ENCODE measurements at regions not wholly inside any gene's neighbourhood (a gene's known extent, or its start where the extent isn't known, plus 50 kb on each side); places are given as distances from the start of the nearest gene placed in this dataset.

DNA sequence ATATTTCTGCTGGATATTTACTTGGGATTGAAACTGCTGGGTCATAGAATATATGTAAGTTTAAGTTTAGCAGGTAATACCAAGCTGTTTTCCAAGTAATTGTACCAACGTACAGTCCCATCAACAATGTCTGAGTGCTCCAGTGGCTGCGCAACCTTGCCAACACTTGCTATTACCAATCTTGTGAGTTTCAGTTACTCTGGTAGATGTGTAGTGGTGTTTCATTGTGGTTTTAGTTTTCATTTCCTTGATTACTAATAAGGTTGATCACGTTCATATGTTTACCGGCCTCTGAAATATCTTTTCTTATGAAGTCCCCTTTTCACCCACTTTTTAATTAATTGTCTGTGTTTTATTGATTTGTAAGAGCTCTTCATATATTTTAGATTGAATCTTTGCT, 370.6 kb upstream of the CADM1 start:
- no peak overlapping the region for H3K4me3 ChIP-seq
- no peaks in the 10 kb centered on the region for H3K9me3 ChIP-seq
- no peaks in the 10 kb centered on the region for H3K4me1 ChIP-seq (replicated peaks)
- H3K36me3 ChIP-seq = no peaks in the 10 kb centered on the region
- intact Hi-C loops (cut with DNase I) = no loop called here
- WGBS = 93% methylated on average over 4 of the region's 4 CpGs
- TF ChIP-seq, protein P1, sequence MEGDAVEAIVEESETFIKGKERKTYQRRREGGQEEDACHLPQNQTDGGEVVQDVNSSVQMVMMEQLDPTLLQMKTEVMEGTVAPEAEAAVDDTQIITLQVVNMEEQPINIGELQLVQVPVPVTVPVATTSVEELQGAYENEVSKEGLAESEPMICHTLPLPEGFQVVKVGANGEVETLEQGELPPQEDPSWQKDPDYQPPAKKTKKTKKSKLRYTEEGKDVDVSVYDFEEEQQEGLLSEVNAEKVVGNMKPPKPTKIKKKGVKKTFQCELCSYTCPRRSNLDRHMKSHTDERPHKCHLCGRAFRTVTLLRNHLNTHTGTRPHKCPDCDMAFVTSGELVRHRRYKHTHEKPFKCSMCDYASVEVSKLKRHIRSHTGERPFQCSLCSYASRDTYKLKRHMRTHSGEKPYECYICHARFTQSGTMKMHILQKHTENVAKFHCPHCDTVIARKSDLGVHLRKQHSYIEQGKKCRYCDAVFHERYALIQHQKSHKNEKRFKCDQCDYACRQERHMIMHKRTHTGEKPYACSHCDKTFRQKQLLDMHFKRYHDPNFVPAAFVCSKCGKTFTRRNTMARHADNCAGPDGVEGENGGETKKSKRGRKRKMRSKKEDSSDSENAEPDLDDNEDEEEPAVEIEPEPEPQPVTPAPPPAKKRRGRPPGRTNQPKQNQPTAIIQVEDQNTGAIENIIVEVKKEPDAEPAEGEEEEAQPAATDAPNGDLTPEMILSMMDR (IDR thresholded peaks at IDR 0.05) = no peak
- TF ChIP-seq POLR2AphosphoS5 (IDR thresholded peaks at IDR 0.05) = no peak
- H3K27ac ChIP-seq = no peak overlapping the region
- DNase-seq (ENCODE audit: low spot score) = no peak
- no peaks in the 10 kb centered on the region for H3K27me3 ChIP-seq (replicated peaks; ENCODE audit: insufficient read depth)

DNA sequence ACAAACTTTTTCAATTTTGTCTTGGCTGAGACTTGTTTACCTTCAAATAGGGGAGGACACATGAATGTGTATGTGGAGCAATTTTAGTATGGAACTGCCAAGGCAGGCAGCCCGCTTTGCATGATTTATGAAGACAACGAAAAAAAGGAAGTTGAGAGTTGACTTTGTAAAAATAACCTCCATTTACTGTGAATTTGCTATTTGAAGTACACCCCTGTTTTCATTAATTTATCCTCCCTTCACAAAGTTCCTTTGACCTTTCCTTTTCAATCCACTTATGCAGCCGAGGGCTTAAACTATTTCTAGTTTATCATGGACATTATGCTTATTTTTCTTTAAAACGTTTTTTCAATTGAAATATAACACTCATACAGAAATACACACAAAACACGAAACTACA, 369.6 kb upstream of the CADM1 start:
- 26% methylated on average over 5 of the region's 5 CpGs for WGBS
- Histone ChIP-seq H3K4me3 (no peak overlapping the region), H3K27me3 (replicated peaks; ENCODE audit: insufficient read depth) (no peaks in the 10 kb centered on the region), H3K4me1 (replicated peaks) (no peaks in the 10 kb centered on the region), H3K27ac (no peak overlapping the region), H3K9me3 (no peaks in the 10 kb centered on the region), H3K36me3 (no peaks in the 10 kb centered on the region)
- no peak for TF ChIP-seq POLR2AphosphoS5 (IDR thresholded peaks at IDR 0.05)
- TF ChIP-seq POLR2A (IDR thresholded peaks at IDR 0.05) = no peak
- TF ChIP-seq, protein P1 (IDR thresholded peaks at IDR 0.05) = no peak
- intact Hi-C loops (cut with DNase I) = no loop called here
- DNase-seq (ENCODE audit: low spot score) = no peak

DNA sequence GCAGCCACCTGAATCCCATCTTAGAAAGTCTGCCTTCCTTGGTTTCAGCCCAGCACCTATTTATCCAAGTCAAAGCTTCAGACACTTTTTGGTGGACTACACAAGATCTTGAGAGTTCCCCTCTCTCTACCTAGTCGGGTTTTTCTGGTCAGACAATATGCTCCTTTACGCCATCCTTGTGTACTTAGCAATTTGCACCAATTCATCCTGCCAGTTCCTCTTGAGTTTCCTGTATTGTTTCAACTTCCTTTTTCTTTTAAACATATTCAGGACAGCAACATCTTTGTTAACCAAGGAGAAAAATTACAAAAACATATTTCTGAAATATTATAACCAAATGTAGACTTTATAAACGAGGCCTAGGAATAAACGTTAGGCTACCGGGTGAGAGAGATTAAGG, 368.2 kb upstream of the CADM1 start:
- WGBS = 64% methylated on average over 5 of the region's 5 CpGs

DNA sequence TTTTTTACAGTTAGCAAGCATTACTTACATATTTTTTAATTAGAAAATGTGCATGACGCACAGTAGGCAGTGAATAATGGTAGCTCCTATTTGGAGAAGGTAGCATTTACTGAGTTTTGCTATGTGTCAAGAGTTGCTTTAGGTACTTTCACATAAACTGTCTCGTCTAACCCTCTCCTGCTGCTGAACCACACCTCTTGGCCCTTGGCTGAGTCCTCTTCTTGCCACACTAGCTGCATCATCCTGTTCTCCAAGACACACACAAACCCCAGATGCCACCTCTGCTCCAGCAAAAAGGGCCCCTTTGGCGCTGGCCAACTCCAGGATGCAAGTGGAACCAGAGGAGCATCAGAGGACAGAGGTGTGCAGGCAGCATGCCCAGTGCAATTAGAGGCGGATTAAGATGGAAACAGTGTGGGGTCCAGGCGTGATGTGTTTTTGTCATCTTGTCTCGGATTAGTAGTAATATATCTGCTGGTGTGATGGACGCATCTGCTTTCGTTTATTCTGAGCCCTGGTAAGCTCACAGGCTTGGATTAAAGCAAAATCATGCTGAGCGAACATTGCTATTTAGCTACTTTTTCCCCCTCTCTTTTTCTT, 367.0 kb upstream of the CADM1 start:
- WGBS = 95% methylated on average over 9 of the region's 9 CpGs
- Histone ChIP-seq H3K9me3 (no peaks in the 10 kb centered on the region), H3K36me3 (no peaks in the 10 kb centered on the region), H3K4me1 (replicated peaks) (no peaks in the 10 kb centered on the region), H3K27me3 (replicated peaks; ENCODE audit: insufficient read depth) (no peaks in the 10 kb centered on the region), H3K4me3 (no peak overlapping the region), H3K27ac (no peak overlapping the region)
- intact Hi-C loops (cut with DNase I) = no loop called here
- TF ChIP-seq, protein P1 (IDR thresholded peaks at IDR 0.05) = no peak
- TF ChIP-seq POLR2AphosphoS5 (IDR thresholded peaks at IDR 0.05) (no peak), POLR2A (IDR thresholded peaks at IDR 0.05) (no peak)
- DNase-seq (ENCODE audit: low spot score) = no peak

More for the DNA sequence above, 368.2 kb upstream of the CADM1 start:
- Histone ChIP-seq H3K36me3 (no peaks in the 10 kb centered on the region), H3K27me3 (replicated peaks; ENCODE audit: insufficient read depth) (no peaks in the 10 kb centered on the region), H3K4me3 (no peak overlapping the region), H3K4me1 (replicated peaks) (no peaks in the 10 kb centered on the region), H3K27ac (no peak overlapping the region), H3K9me3 (no peaks in the 10 kb centered on the region)
- intact Hi-C loops (cut with DNase I) = no loop called here
- TF ChIP-seq POLR2A (IDR thresholded peaks at IDR 0.05) = no peak
- DNase-seq (ENCODE audit: low spot score) = no peak

DNA sequence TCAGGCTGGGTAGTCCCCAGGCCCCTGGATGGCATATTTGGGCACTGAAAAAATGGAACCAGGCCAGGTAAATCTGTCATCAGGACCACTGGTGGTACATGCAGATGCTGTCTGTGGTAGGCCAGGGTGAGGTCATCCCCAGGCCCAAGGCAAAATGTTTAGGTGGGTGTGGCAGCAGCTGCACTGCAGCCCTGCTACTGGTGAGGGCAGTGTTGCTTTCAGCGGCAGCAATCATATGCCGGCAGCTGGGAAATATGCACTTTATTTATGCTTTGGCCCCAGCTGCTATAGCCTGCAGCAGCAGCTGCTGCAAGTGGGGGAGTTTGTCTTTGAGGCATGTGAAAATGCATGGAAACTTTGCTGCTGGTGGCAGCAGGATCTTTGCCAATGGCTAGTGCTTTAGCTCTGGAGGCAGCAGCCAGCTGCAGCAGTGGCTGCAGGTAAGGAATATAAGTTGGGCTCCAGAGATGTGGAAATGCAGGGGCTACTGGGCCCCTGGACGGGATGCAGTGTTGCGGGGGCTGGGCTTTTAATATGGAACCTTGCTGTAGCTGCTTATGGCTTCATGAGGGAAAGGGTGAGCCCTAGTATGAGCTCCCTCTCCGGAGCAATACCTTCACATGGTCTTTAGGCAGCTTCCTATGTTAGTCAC, 365.7 kb upstream of the CADM1 start:
- Histone ChIP-seq H3K9me3 (no peaks in the 10 kb centered on the region), H3K27ac (no peak overlapping the region), H3K4me1 (replicated peaks) (no peaks in the 10 kb centered on the region), H3K4me3 (no peak overlapping the region), H3K27me3 (replicated peaks; ENCODE audit: insufficient read depth) (no peaks in the 10 kb centered on the region), H3K36me3 (no peaks in the 10 kb centered on the region)
- DNase-seq (ENCODE audit: low spot score) = no peak
- intact Hi-C loops (cut with DNase I) = no loop called here
- 56% methylated on average over 5 of the region's 5 CpGs for WGBS
- TF ChIP-seq, protein P1 (IDR thresholded peaks at IDR 0.05) = peak in 2 of 4 experiments; percentile 16 to 26
- no peak for TF ChIP-seq POLR2A (IDR thresholded peaks at IDR 0.05)
- no peak for TF ChIP-seq POLR2AphosphoS5 (IDR thresholded peaks at IDR 0.05)

All from prostate gland (tissue), 2 donors.